SK-N-SH treated with all-trans-retinoic acid at 6 μM for 48 hours (cell line): ENCODE measurements at regions not wholly inside any gene's neighbourhood (a gene's known extent, or its start where the extent isn't known, plus 50 kb on each side); places are given as distances from the start of the nearest gene placed in this dataset.

Experiments
- ATAC-seq: fragments of 200-7000 bp; cut with Tn5 transposase; 3 replicates; pipeline ENCODE4 v1.9.1; 2020; ENCODE audit warnings: mild to moderate bottlenecking, moderate library complexity
- ARNTL ChIP-seq: fragments of 450-650 bp; formaldehyde crosslinking; IDR thresholded peaks from 2 replicates; pipeline ENCODE4 v1.5.0; 2020; ENCODE audit warnings: low read depth, mild to moderate bottlenecking, moderate library complexity, borderline replicate concordance
- BACH2 ChIP-seq: fragments of 250-450 bp; sonication (Bioruptor Pico); IDR thresholded peaks from 2 replicates; pipeline ENCODE4 v1.9.0; 2021; ENCODE audit warnings: mild to moderate bottlenecking, borderline replicate concordance
- CSDC2 ChIP-seq: fragments of 250-450 bp; sonication (Bioruptor Pico); IDR thresholded peaks from 2 replicates; pipeline ENCODE4 v1.5.0; 2020; ENCODE audit warnings: mild to moderate bottlenecking, moderate library complexity
- ESRRG ChIP-seq: fragments of 250-450 bp; sonication (Bioruptor Pico); IDR thresholded peaks from 2 replicates; pipeline ENCODE4 v1.6.1; 2021; ENCODE audit warnings: mild to moderate bottlenecking
- GLIS3 ChIP-seq: fragments of 250-450 bp; sonication (Bioruptor Pico); IDR thresholded peaks from 2 replicates; pipeline ENCODE4 v1.5.0; 2020; ENCODE audit warnings: mild to moderate bottlenecking, moderate library complexity
- ISL1 ChIP-seq: fragments of 250-450 bp; sonication (Bioruptor Pico); IDR thresholded peaks from 2 replicates; pipeline ENCODE4 v2.1.2; 2022; ENCODE audit warnings: mild to moderate bottlenecking, moderate library complexity
- PPARA ChIP-seq: fragments of 250-450 bp; sonication (Bioruptor Pico); IDR thresholded peaks from 2 replicates; pipeline ENCODE4 v1.5.0; 2020; ENCODE audit warnings: mild to moderate bottlenecking, borderline replicate concordance
- RARB ChIP-seq: fragments of 250-450 bp; sonication (Bioruptor Pico); IDR thresholded peaks from 2 replicates; pipeline ENCODE4 v1.8.0; 2021; ENCODE audit warnings: mild to moderate bottlenecking, moderate library complexity
- SNAI2 ChIP-seq: fragments of 250-450 bp; sonication (Bioruptor Pico); IDR thresholded peaks from 2 replicates; pipeline ENCODE4 v1.5.0; 2020; ENCODE audit warnings: mild to moderate bottlenecking, moderate library complexity
- TCF4 ChIP-seq: fragments of 250-450 bp; sonication (Bioruptor Pico); IDR thresholded peaks from 2 replicates; pipeline ENCODE4 v1.8.0; 2021; ENCODE audit warnings: mild to moderate bottlenecking, moderate library complexity, borderline replicate concordance
- TOX ChIP-seq: fragments of 250-450 bp; sonication (Bioruptor Pico); IDR thresholded peaks from 2 replicates; pipeline ENCODE4 v1.8.0; 2021; ENCODE audit warnings: mild to moderate bottlenecking, moderate library complexity, borderline replicate concordance
- ZC3H10 ChIP-seq: fragments of 250-450 bp; sonication (Bioruptor Pico); IDR thresholded peaks from 2 replicates; pipeline ENCODE4 v1.5.1; 2021; ENCODE audit warnings: mild to moderate bottlenecking, moderate library complexity
- ZFP3 ChIP-seq: fragments of 250-450 bp; sonication (Bioruptor Pico); IDR thresholded peaks from 2 replicates; pipeline ENCODE4 v1.5.0; 2020; ENCODE audit warnings: mild to moderate bottlenecking, moderate library complexity
- ZFP30 ChIP-seq: fragments of 450-650 bp; formaldehyde crosslinking; IDR thresholded peaks from 2 replicates; pipeline ENCODE4 v1.5.0; 2022; ENCODE audit warnings: mild to moderate bottlenecking, moderate library complexity
- ZNF565 ChIP-seq: fragments of 450-650 bp; formaldehyde crosslinking; conservative IDR thresholded peaks from 2 replicates; pipeline ENCODE4 v1.5.0; 2020; ENCODE audit warnings: low read depth, mild to moderate bottlenecking, moderate library complexity
- ZNF70 ChIP-seq: fragments of 450-650 bp; formaldehyde crosslinking; IDR thresholded peaks from 2 replicates; pipeline ENCODE4 v1.5.0; 2020; ENCODE audit warnings: mild to moderate bottlenecking, moderate library complexity
- ZNF8 ChIP-seq: fragments of 450-650 bp; formaldehyde crosslinking; IDR thresholded peaks from 2 replicates; pipeline ENCODE4 v1.5.0; 2020; ENCODE audit warnings: mild to moderate bottlenecking, moderate library complexity
- TF ChIP-seq, protein P1 (sequence below): fragments of 250-450 bp; sonication (Bioruptor Pico); IDR thresholded peaks from 2 replicates; pipeline ENCODE4 v1.8.0; 2021; ENCODE audit warnings: low read depth, mild to moderate bottlenecking, moderate library complexity, borderline replicate concordance
- TF ChIP-seq, protein P2 (sequence below): fragments of 250-450 bp; sonication (Bioruptor Pico); IDR thresholded peaks from 2 replicates; pipeline ENCODE4 v1.5.1; 2020; ENCODE audit warnings: low read depth, mild to moderate bottlenecking, moderate library complexity
- TF ChIP-seq, protein P3 (sequence below): fragments of 250-450 bp; sonication (Bioruptor Pico); IDR thresholded peaks from 2 replicates; pipeline ENCODE4 v1.5.1; 2021; ENCODE audit warnings: mild to moderate bottlenecking, moderate library complexity

DNA sequence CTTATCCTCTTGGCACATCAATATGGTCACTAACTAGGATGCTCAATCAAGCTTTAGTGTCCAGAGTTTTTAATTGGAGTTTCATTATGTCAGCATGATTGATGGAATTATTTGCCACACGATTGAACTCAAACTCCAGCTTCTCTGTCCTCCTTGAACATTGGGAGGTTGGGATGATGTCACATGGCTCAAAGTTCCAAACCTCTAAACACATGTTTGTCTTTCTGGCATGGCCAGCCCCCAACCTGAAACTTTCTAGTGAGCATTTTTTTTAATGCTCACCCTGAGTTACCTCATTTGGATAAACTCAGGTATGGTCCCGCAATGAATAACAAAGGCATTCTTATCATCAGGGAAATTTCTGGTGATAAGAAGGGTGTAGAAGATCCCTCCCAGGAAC lies 86.0 kb downstream of the RHOU start:
- ATAC-seq, result no peak
- no peak for TF ChIP-seq ISL1 (CRISPR knock-in tag)
- TF ChIP-seq TCF4 (CRISPR knock-in tag), result no peak
- TF ChIP-seq ARNTL (CRISPR knock-in tag), result no peak

DNA sequence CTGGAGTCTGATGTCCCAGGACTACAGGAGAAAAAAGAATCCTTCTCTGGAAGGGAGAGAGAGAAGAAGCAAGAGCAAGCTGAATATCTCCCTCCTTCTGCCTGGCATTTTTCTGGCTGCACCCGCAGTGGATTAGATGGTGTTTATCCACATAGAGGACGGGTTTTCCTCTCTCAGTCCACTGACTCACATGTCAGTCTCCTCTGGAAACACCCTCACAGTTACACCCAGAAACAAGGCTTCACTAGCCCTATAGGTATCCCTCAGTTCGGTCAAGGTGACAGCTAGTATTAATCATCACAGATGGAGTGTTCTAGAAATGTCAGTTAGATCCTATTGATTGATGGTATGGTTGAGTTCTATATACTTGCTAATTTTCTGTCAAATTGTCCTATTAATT lies 87.9 kb downstream of the RHOU start:
- ATAC-seq, result no peak
- TF ChIP-seq ZNF565, result no peak
- TF ChIP-seq, protein P1, sequence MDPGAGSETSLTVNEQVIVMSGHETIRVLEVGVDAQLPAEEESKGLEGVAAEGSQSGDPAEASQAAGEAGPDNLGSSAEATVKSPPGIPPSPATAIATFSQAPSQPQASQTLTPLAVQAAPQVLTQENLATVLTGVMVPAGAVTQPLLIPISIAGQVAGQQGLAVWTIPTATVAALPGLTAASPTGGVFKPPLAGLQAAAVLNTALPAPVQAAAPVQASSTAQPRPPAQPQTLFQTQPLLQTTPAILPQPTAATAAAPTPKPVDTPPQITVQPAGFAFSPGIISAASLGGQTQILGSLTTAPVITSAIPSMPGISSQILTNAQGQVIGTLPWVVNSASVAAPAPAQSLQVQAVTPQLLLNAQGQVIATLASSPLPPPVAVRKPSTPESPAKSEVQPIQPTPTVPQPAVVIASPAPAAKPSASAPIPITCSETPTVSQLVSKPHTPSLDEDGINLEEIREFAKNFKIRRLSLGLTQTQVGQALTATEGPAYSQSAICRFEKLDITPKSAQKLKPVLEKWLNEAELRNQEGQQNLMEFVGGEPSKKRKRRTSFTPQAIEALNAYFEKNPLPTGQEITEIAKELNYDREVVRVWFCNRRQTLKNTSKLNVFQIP (CRISPR knock-in tag), result no peak
- no peak for TF ChIP-seq ZFP3 (CRISPR knock-in tag)
- TF ChIP-seq GLIS3 (CRISPR knock-in tag), result no peak
- no peak for TF ChIP-seq ZFP30 (CRISPR knock-in tag)
- no peak for TF ChIP-seq ARNTL (CRISPR knock-in tag)
- no peak for TF ChIP-seq SNAI2 (CRISPR knock-in tag)
- TF ChIP-seq RARB (CRISPR knock-in tag), result no peak
- TF ChIP-seq, protein P2, sequence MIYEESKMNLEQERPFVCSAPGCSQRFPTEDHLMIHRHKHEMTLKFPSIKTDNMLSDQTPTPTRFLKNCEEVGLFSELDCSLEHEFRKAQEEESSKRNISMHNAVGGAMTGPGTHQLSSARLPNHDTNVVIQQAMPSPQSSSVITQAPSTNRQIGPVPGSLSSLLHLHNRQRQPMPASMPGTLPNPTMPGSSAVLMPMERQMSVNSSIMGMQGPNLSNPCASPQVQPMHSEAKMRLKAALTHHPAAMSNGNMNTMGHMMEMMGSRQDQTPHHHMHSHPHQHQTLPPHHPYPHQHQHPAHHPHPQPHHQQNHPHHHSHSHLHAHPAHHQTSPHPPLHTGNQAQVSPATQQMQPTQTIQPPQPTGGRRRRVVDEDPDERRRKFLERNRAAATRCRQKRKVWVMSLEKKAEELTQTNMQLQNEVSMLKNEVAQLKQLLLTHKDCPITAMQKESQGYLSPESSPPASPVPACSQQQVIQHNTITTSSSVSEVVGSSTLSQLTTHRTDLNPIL, result no peak
- no peak for TF ChIP-seq TCF4 (CRISPR knock-in tag)
- TF ChIP-seq BACH2 (CRISPR knock-in tag), result no peak
- TF ChIP-seq TOX (CRISPR knock-in tag), result no peak
- TF ChIP-seq ZC3H10, result no peak
- TF ChIP-seq, protein P3, sequence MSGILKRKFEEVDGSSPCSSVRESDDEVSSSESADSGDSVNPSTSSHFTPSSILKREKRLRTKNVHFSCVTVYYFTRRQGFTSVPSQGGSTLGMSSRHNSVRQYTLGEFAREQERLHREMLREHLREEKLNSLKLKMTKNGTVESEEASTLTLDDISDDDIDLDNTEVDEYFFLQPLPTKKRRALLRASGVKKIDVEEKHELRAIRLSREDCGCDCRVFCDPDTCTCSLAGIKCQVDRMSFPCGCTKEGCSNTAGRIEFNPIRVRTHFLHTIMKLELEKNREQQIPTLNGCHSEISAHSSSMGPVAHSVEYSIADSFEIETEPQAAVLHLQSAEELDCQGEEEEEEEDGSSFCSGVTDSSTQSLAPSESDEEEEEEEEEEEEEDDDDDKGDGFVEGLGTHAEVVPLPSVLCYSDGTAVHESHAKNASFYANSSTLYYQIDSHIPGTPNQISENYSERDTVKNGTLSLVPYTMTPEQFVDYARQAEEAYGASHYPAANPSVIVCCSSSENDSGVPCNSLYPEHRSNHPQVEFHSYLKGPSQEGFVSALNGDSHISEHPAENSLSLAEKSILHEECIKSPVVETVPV, result no peak
- no peak for TF ChIP-seq CSDC2 (CRISPR knock-in tag)
- TF ChIP-seq ZNF70, result no peak
- TF ChIP-seq, all 23 proteins: peak for 0

DNA sequence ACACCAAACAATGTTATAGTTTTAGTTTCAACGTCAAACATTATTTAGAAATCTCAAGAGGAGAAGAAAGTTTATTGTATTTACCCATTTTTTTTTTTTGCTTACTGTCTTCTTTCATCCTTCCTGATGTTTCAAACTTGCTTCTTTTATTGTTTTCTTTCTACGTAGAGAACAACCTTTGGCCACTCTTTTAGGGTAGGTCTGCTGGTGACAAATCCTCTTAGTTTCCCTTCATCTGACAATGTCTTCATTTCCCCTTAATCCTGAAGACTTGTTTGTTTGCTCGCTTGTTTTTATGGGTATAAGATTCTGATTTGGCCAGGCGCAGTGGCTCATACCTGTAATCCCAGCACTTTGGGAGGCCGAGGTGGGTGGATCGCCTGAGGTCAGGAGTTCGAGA lies 89.1 kb downstream of the RHOU start:
- no peak for TF ChIP-seq PPARA
- TF ChIP-seq ISL1 (CRISPR knock-in tag), result no peak
- no peak for TF ChIP-seq BACH2 (CRISPR knock-in tag)
- TF ChIP-seq ZFP30 (CRISPR knock-in tag), result no peak
- no peak for TF ChIP-seq ESRRG (CRISPR knock-in tag)
- TF ChIP-seq TCF4 (CRISPR knock-in tag), result no peak
- no peak for TF ChIP-seq ZNF70
- TF ChIP-seq, protein P1 (CRISPR knock-in tag), result no peak
- no peak for TF ChIP-seq CSDC2 (CRISPR knock-in tag)
- no peak for TF ChIP-seq ZC3H10
- TF ChIP-seq, protein P2, result no peak
- TF ChIP-seq ARNTL (CRISPR knock-in tag), result no peak
- no peak for TF ChIP-seq ZNF8 (CRISPR knock-in tag)
- TF ChIP-seq, all 23 proteins: peak for 0
- no peak for ATAC-seq

DNA sequence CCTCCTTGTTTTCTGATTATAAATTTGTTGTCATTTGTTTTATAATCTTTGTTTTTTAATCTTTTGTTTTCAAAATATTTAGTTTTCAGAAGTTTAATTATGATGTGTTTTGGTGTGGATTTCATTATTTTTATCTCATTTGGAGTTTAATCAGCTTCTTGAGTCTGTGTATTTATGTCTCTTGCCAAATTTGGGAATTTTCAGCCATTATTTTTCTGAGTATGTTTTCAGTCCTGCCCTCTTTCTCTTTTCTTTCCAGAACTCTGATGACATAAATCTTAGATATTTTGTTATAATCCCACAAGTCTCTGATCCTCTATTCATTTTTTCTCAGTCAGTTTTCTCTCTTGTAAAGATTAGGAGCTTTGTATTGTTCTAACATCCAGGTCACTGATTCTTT lies 89.8 kb downstream of the RHOU start:
- TF ChIP-seq, protein P1 (CRISPR knock-in tag), result no peak
- TF ChIP-seq TCF4 (CRISPR knock-in tag) (no peak), ZNF70 (no peak)
- ATAC-seq, result no peak
